ENCODE measurements at regions not wholly inside any gene's neighbourhood (a gene's known extent, or its start where the extent isn't known, plus 50 kb on each side); places are given as distances from the start of the nearest gene placed in this dataset.
"Not testable (repeated sequence)": the region's sequence is repeated elsewhere in the genome, so short reads cannot be mapped to it uniquely, and the experiment has no call there.

DNA sequence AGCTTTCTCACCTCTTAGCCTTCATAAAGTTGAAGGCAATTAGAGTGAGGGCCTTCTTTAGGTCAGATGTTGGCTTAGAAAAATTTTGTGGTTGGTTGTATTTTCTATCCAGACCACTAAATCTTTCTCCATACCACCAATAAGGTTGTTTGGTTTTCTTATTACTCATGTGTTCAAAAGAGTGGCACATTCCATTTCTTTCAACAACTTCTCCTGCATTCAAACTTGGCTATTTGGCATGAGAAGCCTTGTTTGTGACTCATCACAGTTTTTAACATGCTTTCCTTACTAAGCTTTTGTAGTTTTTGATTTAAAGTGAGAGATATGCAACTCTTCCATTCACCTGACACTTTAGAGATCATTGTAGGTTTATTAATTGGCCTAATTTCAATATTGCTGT lies 949.6 kb downstream of the TBC1D32 start:
- DNase-seq (ENCODE audit: low read depth in 4 of 4, low spot score in 3 of 4) = no peak

- no peak for DNase-seq (ENCODE audit: low read depth in 4 of 4, low spot score in 3 of 4)
These were observed 950.6 kb downstream of the TBC1D32 start for GRCh38 chr6:120383681-120384080.

DNA sequence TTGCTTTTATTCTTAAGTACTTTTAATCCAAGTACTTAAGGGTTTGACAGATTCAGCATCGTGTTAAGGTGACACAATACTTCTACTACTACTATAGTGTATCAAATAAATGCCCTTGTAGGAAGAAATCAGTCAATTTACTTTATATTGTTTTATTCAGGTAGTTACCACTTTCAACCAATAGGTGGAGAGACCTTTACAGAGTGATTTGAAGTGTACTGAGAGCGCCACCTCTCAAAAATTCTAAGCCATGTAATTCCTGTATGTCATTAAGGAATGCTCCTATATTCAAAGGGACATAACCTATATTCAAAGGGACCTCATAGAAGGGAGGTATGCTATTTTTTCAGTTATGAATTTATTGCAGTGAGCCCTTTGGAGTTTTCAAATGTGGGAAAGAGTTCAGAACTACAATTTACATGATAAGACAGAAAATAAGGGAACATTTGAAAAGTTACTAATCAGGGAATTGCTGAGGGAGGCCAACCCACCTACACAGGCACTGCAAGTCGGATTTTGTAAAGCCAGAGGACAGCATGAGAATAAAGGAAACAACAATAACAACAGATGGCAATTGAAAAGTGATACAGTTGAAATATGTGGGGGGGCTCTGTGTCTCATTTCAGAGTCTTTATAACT lies 955.6 kb downstream of the TBC1D32 start:
- no peak for DNase-seq (ENCODE audit: low read depth in 4 of 4, low spot score in 3 of 4)

DNA sequence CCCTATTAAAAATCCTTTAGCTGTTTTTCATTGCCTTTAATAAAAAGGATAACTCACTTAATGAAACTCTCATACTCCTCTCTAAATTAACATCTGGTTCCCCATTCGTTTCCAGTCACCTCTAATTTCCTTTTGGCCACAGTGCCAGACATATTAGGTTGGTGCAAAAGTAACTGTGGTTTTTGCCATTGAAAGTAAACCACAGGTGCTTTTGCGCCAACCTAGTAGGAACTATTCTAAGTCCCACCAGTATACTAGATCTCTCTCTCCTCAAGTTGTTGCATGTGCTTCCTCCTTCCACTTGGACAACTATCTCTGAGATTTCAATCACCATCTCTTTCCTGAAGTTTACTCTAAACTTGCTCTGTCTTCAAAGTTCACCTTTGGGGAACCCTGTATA lies 961.1 kb downstream of the TBC1D32 start:
- no peak for DNase-seq (ENCODE audit: low read depth in 4 of 4, low spot score in 3 of 4)

DNA sequence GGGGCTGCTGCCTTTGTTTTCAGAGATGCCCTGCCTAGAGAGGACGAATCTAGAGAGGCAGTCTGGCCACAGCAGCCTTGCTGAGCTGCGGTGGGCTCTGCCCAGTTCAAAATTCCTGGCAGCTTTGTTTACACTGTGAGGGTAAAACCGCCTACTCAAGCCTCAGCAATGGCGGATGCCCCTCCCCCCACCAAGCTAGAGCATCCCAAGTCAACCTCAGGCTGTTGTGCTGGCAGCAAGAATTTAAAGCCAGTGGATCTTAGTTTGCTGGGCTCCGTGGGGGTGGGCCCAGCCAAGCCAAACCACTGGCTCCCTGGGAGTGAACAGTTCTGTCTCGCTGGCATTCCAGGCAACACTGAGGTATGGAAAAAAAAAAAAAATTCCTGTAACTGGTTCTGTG lies 970.9 kb downstream of the TBC1D32 start:
- DNase-seq (ENCODE audit: low read depth in 4 of 4, low spot score in 3 of 4) = no peak

DNA sequence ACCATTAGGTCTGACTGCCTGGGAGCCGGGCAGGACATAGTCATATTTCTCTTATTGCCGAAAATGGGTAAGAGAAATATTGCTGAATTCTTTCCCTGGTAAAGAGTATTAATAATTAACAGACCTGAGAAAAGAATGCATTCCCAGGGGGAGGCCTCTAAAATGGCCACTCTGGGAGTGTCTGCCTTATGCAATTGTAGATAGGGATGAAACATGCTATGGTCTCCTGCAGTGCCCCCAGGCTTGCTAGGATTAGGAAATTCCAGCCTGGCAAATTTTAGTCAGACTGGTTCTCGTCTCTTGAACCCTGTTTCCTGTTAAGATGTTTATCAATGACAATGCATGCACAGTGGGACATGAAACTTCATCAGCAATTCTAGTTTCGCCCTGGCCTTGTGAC lies 975.7 kb downstream of the TBC1D32 start:
- not testable (repeated sequence) for DNase-seq (ENCODE audit: low read depth in 4 of 4, low spot score in 3 of 4)

DNA sequence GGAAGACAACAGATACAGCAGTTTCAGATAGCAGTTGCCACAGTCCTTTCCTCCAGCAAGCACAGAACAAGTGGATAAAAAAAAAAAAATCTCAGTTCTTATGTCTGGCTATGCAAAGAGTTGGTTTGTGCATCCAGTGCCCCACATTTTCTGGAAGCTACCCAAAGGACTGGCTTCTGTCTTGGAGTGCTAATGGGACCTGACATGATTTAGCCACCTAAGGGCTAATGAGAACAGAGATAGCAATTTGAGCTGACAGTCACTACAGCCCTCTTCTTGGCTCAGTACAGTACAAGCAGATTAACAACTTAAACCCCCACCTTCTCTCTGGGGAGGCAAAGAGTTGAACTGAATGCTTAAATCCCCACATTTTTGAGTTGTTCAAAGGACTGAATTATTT lies 976.8 kb downstream of the TBC1D32 start:
- no peak for DNase-seq (ENCODE audit: low read depth in 4 of 4, low spot score in 3 of 4)

- DNase-seq (ENCODE audit: low read depth in 4 of 4, low spot score in 3 of 4) = no peak
These were observed 978.5 kb downstream of the TBC1D32 start for GRCh38 chr6:120355822-120356221.

GRCh38 chr6:120354452-120355098 lies 979.7 kb downstream of the TBC1D32 start:
- no peak for DNase-seq (ENCODE audit: low read depth in 4 of 4, low spot score in 3 of 4)

DNA sequence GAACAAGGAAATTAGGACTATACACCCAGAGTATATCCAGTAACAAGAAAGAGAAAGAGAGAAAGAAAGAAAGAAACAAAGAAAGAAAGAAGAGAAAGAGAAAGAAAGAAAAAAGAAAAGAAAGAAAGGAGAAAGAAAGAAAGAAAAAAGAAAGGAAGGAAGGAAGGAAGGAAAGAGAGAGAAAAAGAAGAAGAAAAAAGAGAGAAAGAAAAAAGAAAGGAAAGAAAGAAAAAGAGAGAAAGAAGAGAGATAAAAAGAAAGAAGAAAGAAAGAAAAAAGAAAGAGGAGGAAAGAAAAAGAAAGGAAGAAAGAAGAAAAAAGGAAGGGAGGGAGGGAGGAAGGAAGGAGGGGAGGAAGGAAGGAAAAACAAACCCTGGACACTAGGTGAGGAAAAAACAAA lies 981.8 kb downstream of the TBC1D32 start:
- DNase-seq (ENCODE audit: low read depth in 4 of 4, low spot score in 3 of 4) = no peak

DNA sequence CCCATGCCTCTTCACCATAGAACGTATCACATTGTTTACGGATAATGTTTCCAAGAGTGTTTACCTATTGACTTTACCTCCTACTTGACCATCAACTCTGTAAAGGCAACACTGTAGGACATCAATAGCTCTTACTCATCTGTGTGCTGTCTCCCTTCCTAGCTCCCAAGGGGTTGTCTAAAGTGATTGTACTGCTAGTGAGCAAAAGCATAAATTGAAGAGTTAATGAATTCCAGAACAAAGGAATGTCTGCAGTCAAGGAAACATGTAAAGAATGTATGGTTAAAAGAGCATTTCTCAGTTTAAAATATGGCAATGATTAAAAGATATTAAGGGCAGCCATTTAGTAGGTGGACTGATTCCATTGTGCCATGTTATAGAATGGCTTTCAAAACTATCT lies 985.4 kb downstream of the TBC1D32 start:
- no peak for DNase-seq (ENCODE audit: low read depth in 4 of 4, low spot score in 3 of 4)

DNA sequence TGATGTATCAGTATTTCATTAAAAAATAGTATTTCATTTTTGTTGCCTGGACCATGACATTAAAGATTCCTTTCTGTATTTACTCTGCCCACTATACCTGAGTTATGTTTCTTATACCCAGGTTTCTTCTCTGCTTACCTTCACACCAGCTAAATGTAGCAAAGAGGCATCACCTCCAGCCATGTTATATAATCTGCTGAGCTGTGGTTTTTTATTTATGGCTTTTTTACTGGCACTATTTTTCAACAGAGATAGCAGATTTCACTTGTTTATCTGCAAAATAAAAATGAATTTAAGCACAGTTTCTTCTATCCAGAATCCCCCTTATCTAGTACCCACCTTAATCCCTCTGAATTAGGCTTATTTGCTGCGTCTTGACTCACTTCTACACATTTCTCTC lies 979.0 kb upstream of the MAN1A1 start:
- no peak for DNase-seq (ENCODE audit: low read depth in 4 of 4, low spot score in 3 of 4)

GRCh38 chr6:120320481-120321162 lies 971.1 kb upstream of the MAN1A1 start:
- DNase-seq (ENCODE audit: low read depth in 4 of 4, low spot score in 3 of 4) = no peak

DNA sequence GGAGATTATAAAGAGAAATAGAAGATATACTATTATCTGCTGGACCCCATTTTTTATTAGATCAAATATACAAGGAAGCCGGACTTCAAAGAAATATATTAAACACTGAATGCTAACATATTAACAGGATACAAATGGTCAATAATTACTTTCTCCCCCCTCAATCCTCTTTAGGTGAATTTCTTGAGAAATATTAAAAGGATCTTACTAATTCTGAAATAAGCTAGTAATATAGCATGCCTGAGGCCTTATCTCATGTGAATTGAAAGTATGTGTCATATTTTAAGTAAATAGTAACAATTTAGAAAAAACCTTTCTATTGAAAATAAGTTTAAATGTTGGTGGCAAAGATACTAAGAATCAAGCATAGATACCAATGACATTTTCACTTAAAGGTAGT lies 954.7 kb upstream of the MAN1A1 start:
- DNase-seq (ENCODE audit: low read depth in 4 of 4, low spot score in 3 of 4) = no peak

- DNase-seq (ENCODE audit: low read depth in 4 of 4, low spot score in 3 of 4) = no peak
These were observed 954.0 kb upstream of the MAN1A1 start for GRCh38 chr6:120303527-120303926.

DNA sequence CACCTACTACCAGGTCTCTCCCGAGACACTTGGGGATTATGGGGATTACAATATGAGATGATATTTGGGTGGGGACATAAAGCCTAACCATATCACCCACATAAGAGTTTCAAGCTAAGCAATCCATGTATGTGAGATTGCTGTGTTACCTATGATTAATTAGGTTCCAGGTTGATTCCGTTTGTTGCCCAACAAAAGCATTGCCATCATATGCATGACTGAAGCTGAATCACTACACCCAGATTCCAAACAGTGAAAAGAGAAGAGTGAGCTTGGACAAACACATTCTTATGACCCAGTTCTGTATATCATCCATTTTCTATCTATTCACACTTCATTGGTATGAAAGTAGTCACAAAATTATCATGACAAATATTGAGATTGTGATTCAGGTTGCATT lies 952.5 kb upstream of the MAN1A1 start:
- DNase-seq (ENCODE audit: low read depth in 4 of 4, low spot score in 3 of 4) = no peak

- no peak for DNase-seq (ENCODE audit: low read depth in 4 of 4, low spot score in 3 of 4)
These were observed 941.4 kb upstream of the MAN1A1 start for GRCh38 chr6:120290964-120291363.

- DNase-seq (ENCODE audit: low read depth in 4 of 4, low spot score in 3 of 4) = no peak
These were observed 932.4 kb upstream of the MAN1A1 start for GRCh38 chr6:120282005-120282404.

- no peak for DNase-seq (ENCODE audit: low read depth in 4 of 4, low spot score in 3 of 4)
These were observed 930.1 kb upstream of the MAN1A1 start for GRCh38 chr6:120279466-120280167.

- no peak for DNase-seq (ENCODE audit: low read depth in 4 of 4, low spot score in 3 of 4)
These were observed 929.3 kb upstream of the MAN1A1 start for GRCh38 chr6:120278689-120279396.

- no peak for DNase-seq (ENCODE audit: low read depth in 4 of 4, low spot score in 3 of 4)
These were observed 925.0 kb upstream of the MAN1A1 start for GRCh38 chr6:120274547-120274946.

Measured in left renal pelvis (tissue), 4 donors.